Esophagus squamous epithelium (tissue), 5 donors: ENCODE measurements at regions not wholly inside any gene's neighbourhood (a gene's known extent, or its start where the extent isn't known, plus 50 kb on each side); places are given as distances from the start of the nearest gene placed in this dataset.

Experiments
- DNase-seq: peaks from one replicate; lab custom pipeline; 2025; lab: John Stamatoyannopoulos, UW
- H3K27ac ChIP-seq, 4 donors: fragments of 200-600 bp; sonication (generic); one replicate each; pipeline ENCODE4 v1.5.1; 2016 to 2019; ENCODE audit warnings: mild to moderate bottlenecking in 1 of 4
- H3K27me3 ChIP-seq, 4 donors: fragments of 200-600 bp; sonication (generic); 1 replicate in 3 of 4; 2 replicates in 1 of 4; pipeline versions ENCODE4 v1.5.1 to v1.6.0; 2017 to 2021; ENCODE audit warnings: antibody characterized with exemption in 1 of 4
- H3K36me3 ChIP-seq, 3 donors: fragments of 200-600 bp; sonication (generic); one replicate each; pipeline ENCODE4 v1.5.1; 2016 to 2019
- H3K4me1 ChIP-seq, 3 donors: fragments of 200-600 bp; sonication (generic); one replicate each; pipeline ENCODE4 v1.5.1; 2017 to 2019
- H3K4me3 ChIP-seq, 4 donors: fragments of 200-600 bp; sonication (generic); 1 replicate in 3 of 4; 2 replicates in 1 of 4; pipeline ENCODE4 v1.5.1; 2016 to 2019; ENCODE audit warnings: mild to moderate bottlenecking in 2 of 4, moderate library complexity in 1 of 4
- H3K9me3 ChIP-seq, 3 donors: fragments of 200-600 bp; sonication (generic); one replicate each; pipeline ENCODE4 v1.5.1; 2016 to 2019
- POLR2A ChIP-seq, 4 donors: fragments of 450-650 bp; IDR thresholded peaks; one replicate each; pipeline ENCODE4 v1.6.1; 2017; ENCODE audit warnings: antibody characterized with exemption in 4 of 4, mild to moderate bottlenecking in 4 of 4, moderate library complexity in 3 of 4
- WGBS, 2 donors: methylation state at CpG; one replicate each; pipeline ENCODE4 v1.1.5; 2018; 5-methylcytosine and 5-hydroxymethylcytosine counted together
- intact Hi-C: fragments of 100-400 bp; cut with DNase I; formaldehyde crosslinking; loops from one replicate; pipeline ENCODE4 v1.15.0; 2022
- TF ChIP-seq, protein P1 (sequence below), 6 experiments: fragments of 450-650 bp in 4 of 6; fragments of 200-600 bp in 2 of 6; sonication (generic) in 2 of 6; IDR thresholded peaks; one replicate each; pipeline ENCODE4 v1.5.1; 2016 to 2019; ENCODE audit warnings: antibody characterized with exemption in 6 of 6, mild to moderate bottlenecking in 4 of 6, moderate library complexity in 4 of 6
- donor health status: DM: yes; HTN: yes; CAD: no.

DNA sequence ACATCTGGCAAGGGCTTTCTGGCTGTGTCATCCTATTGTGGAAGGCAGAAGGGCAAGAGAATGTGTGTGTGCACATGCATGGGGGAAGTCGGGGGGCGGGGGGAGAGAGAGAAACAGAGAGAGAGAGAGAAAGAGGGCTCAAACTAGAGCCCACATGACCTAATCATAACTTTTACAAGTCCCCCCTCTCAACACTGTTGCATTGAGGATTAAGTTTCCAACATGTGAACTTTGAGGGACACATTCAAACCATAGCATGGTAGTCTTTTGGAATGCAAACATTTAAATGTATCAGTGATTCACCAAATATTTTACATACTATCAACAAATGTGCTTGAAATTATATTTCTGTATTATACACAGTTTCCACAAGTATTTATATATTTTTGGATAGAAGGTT is 655.4 kb upstream of the B3GALT2 start:
- no peak for DNase-seq
- Histone ChIP-seq H3K36me3 (no peaks in the 10 kb centered on the region), H3K4me1 (no peaks in the 10 kb centered on the region), H3K27me3 (no peaks in the 10 kb centered on the region), H3K27ac (no peak overlapping the region), H3K9me3 (no peaks in the 10 kb centered on the region), H3K4me3 (no peak overlapping the region)
- TF ChIP-seq, protein P1, sequence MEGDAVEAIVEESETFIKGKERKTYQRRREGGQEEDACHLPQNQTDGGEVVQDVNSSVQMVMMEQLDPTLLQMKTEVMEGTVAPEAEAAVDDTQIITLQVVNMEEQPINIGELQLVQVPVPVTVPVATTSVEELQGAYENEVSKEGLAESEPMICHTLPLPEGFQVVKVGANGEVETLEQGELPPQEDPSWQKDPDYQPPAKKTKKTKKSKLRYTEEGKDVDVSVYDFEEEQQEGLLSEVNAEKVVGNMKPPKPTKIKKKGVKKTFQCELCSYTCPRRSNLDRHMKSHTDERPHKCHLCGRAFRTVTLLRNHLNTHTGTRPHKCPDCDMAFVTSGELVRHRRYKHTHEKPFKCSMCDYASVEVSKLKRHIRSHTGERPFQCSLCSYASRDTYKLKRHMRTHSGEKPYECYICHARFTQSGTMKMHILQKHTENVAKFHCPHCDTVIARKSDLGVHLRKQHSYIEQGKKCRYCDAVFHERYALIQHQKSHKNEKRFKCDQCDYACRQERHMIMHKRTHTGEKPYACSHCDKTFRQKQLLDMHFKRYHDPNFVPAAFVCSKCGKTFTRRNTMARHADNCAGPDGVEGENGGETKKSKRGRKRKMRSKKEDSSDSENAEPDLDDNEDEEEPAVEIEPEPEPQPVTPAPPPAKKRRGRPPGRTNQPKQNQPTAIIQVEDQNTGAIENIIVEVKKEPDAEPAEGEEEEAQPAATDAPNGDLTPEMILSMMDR (IDR thresholded peaks at IDR 0.05): no peak
- no peak for TF ChIP-seq POLR2A (IDR thresholded peaks at IDR 0.05)
- WGBS, 2 donors: 56 to 64% methylated on average over 1 of the region's 2 CpGs
- intact Hi-C loops: no loop called here

DNA sequence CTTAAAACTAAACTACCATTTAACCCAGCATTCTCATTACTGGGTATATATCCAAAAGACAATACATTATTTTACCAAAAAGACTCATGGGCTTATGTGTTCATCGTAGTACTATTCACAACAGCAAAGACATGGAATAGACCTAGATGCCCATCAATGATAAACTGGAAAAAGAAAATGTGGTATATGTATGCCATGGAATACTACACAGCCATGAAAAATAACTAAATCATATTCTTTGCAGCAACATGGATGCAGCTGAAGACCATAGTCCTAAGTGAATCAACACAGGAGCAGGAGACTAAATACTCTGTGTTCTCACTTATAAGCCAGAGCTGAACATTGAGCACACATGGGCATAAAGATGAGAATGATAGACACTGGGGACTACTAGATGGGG is 645.1 kb upstream of the B3GALT2 start:
- Histone ChIP-seq H3K9me3 (no peaks in the 10 kb centered on the region), H3K27ac (no peak overlapping the region), H3K36me3 (no peaks in the 10 kb centered on the region), H3K4me1 (no peaks in the 10 kb centered on the region), H3K4me3 (no peak overlapping the region), H3K27me3 (no peaks in the 10 kb centered on the region)
- no peak for DNase-seq
- intact Hi-C loops: no loop called here
- 45 to 100% methylated on average over 1 of the region's 1 CpG for WGBS, 2 donors
- TF ChIP-seq, protein P1 (IDR thresholded peaks at IDR 0.05): no peak
- no peak for TF ChIP-seq POLR2A (IDR thresholded peaks at IDR 0.05)

DNA sequence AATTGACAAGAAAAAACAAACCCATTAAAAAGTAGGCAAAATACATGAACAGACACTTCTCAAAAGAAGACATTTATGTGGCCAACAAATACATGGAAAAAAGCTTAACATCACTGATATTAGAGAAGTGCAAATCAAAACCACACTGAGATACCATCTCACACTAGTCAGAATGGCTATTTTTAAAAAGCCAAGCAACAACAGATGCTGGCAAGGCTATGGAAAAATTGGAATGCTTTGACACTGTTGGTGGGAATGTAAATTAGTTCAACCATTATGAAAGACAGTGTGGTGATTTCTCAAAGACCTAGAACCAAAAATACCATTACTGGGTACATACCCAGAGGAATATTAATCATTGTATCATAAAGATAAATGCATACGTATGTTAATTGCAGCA is 641.1 kb upstream of the B3GALT2 start:
- no peaks in the 10 kb centered on the region for H3K4me1 ChIP-seq
- 91 to 97% methylated on average over 1 of the region's 1 CpG for WGBS, 2 donors
- TF ChIP-seq POLR2A (IDR thresholded peaks at IDR 0.05): no peak
- TF ChIP-seq, protein P1 (IDR thresholded peaks at IDR 0.05): no peak
- no peak overlapping the region for H3K27ac ChIP-seq
- H3K27me3 ChIP-seq: no peaks in the 10 kb centered on the region
- H3K9me3 ChIP-seq: no peaks in the 10 kb centered on the region
- intact Hi-C loops: no loop called here
- H3K4me3 ChIP-seq: no peak overlapping the region
- no peak for DNase-seq
- H3K36me3 ChIP-seq: no peaks in the 10 kb centered on the region

DNA sequence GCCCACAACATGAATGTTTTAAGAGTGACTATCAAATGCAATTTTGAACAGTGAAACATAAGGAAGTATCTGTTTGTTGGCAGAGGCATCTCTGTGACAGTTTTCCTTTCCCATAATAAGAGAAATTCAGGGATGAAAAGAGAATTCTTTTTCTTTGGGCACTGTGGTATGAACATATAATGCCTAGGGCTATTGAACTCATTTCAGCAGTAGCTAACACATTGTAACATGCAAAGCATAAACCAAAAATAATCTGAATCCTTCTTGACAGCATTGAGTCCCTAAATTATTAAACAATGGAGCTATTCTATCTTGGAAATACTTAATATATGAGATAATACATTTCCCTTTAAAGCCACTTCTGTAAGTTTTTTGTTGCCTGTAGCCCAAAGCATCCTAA is 633.0 kb upstream of the B3GALT2 start:
- H3K27me3 ChIP-seq: no peaks in the 10 kb centered on the region
- no peak overlapping the region for H3K4me3 ChIP-seq
- no peaks in the 10 kb centered on the region for H3K36me3 ChIP-seq
- DNase-seq: no peak
- H3K27ac ChIP-seq: no peak overlapping the region
- intact Hi-C loops: no loop called here
- TF ChIP-seq POLR2A (IDR thresholded peaks at IDR 0.05): no peak
- TF ChIP-seq, protein P1 (IDR thresholded peaks at IDR 0.05): no peak
- no peaks in the 10 kb centered on the region for H3K4me1 ChIP-seq
- no peaks in the 10 kb centered on the region for H3K9me3 ChIP-seq

DNA sequence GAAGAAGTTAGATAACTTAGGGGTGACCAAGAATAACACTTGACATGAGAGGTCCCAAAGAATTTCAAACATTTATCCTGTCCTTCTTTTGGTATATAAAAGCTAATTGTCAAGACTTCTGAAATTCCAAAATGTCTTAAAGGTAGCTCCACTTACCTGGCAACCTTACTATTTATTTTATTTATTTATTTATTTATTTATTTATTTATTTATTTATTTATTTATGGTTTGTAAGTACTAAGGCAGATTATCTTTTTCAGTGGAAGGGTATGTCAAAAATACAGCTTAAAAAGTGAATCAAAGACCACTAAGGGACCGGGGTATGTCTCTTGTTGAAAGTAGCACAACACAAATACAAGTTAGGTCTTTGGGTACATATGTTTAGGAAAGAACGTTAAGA is 620.8 kb upstream of the B3GALT2 start:
- Histone ChIP-seq H3K27me3 (no peaks in the 10 kb centered on the region), H3K36me3 (no peaks in the 10 kb centered on the region), H3K4me3 (no peak overlapping the region), H3K4me1 (no peaks in the 10 kb centered on the region), H3K27ac (no peak overlapping the region), H3K9me3 (no peaks in the 10 kb centered on the region)
- intact Hi-C loops: no loop called here
- 34 to 59% methylated on average over 2 of the region's 2 CpGs for WGBS, 2 donors
- TF ChIP-seq POLR2A (IDR thresholded peaks at IDR 0.05): no peak
- TF ChIP-seq, protein P1 (IDR thresholded peaks at IDR 0.05): no peak
- DNase-seq: no peak
